Esophagus muscularis mucosa (tissue), 4 donors: ENCODE measurements at regions not wholly inside any gene's neighbourhood (a gene's known extent, or its start where the extent isn't known, plus 50 kb on each side); places are given as distances from the start of the nearest gene placed in this dataset.

Experiments
- CTCF ChIP-seq, 3 experiments: fragments of 200-600 bp in 2 of 3; fragments of 450-650 bp in 1 of 3; sonication (generic) in 2 of 3; IDR thresholded peaks; one replicate each; pipeline ENCODE4 v1.5.1; 2017 to 2019; ENCODE audit warnings: antibody characterized with exemption in 3 of 3, mild to moderate bottlenecking in 2 of 3, moderate library complexity in 1 of 3
- EP300 ChIP-seq: sonication (generic); formaldehyde crosslinking; IDR thresholded peaks from one replicate; pipeline ENCODE4 v1.6.1; 2017; ENCODE audit warnings: antibody characterized with exemption
- POLR2A ChIP-seq: fragments of 450-650 bp; IDR thresholded peaks from one replicate; pipeline ENCODE4 v1.6.1; 2017; ENCODE audit warnings: antibody characterized with exemption, moderate library complexity, mild to moderate bottlenecking, low read depth
- POLR2AphosphoS5 ChIP-seq, 2 donors: sonication (generic); formaldehyde crosslinking; IDR thresholded peaks; one replicate each; pipeline ENCODE4 v1.6.1; 2017; ENCODE audit warnings: antibody characterized with exemption in 2 of 2

- TF ChIP-seq CTCF (IDR thresholded peaks at IDR 0.05) (no peak), POLR2AphosphoS5 (IDR thresholded peaks at IDR 0.05) (no peak), POLR2A (no peak), EP300 (no peak)
Measured at GRCh38 chr7:145732521-145732920, 384.1 kb upstream of the CNTNAP2 start.
